GM20000 (cell line): ENCODE measurements at regions not wholly inside any gene's neighbourhood (a gene's known extent, or its start where the extent isn't known, plus 50 kb on each side); places are given as distances from the start of the nearest gene placed in this dataset.

Experiments used
- DNase-seq: peaks from one replicate; pipeline ENCODE4 v3.0.0; 2012; ENCODE audit warnings: low spot score
- CTCF ChIP-seq: IDR thresholded peaks from 2 replicates; pipeline ENCODE4 v1.5.1; 2012; ENCODE audit warnings: mild to moderate bottlenecking, control low read depth; ENCODE audit errors: extremely low read depth, missing control alignments

GRCh38 chr4:138078751-138079520 is 163.2 kb downstream of the SLC7A11 start:
- no peak for DNase-seq
- no peak for TF ChIP-seq CTCF

DNA sequence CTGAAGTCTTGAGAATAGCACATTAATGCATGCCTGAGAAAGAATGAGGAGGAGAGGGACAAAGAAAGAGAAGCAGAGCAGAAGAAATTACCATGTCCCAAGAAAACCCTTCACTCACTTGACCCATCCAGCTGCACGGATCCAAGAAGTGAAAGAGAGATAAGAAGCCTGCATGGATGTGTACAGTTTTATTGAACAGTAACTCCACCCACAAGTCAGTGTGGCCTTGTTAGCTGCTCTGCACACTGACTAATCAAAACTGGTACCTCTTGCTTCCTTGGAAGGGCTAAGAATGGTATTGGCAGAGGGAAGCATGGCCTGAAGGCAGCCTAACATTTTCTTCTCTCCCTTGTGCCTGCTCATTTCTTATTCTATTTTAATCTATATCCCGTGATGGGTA is 163.9 kb downstream of the SLC7A11 start:
- DNase-seq, result no peak
- no peak for TF ChIP-seq CTCF

GRCh38 chr4:138076561-138076960 is 165.6 kb downstream of the SLC7A11 start:
- no peak for DNase-seq
- no peak for TF ChIP-seq CTCF

DNA sequence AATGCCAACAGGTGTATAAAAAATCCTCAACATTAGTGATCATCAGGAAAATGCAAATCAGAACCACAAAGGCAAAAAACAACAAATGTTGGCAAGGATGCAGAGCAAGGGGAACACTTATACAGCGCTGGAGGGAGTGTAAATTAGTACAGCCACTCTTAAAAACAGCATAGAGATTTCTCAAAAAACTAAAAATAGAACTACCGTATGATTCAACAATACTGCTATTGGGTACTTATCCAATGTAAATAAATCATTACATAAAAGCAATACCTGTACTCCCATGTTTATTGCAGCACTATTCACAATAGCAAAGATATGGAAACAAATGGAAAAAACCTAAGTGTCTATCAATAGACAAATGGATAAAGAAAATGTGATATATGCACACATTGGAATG is 171.3 kb downstream of the SLC7A11 start:
- no peak for DNase-seq
- no peak for TF ChIP-seq CTCF

DNA sequence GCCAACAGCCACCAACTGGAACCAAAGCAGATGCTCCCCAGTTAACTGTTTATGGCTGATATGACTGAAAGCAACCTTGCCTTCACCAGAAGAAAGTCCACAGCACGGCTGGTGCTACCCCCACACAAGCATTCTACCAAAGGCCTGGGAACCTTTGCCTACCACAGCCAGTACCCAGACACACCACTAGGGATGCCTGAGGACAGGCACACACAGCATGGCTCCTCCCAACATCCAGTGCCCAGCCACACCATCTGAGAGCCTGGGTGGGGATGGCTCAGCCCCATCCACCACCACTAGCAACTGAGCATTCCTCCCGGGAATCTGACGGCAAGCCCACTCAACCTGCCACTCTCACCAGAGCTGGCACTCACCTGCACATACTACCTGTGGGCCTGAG is 178.6 kb downstream of the SLC7A11 start:
- no peak for DNase-seq
- no peak for TF ChIP-seq CTCF

DNA sequence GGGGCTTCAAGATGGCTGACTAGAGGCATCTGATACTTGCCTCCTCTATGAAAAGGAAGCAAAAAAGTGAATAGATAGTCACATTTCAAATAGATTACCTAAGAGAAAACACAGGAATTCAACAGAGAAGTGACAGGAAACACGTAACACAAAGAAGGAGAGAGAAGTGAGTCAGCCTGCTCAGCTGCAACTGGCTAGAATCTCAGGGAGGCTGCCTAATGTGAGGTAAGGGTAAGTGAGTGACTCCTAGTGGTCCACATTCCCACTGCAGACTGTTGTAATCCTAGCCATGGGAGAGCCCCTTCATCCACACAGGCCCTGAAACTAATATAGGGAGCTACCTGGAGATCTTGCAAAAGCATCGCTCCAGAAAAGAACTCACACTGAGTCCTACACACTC is 179.2 kb downstream of the SLC7A11 start:
- DNase-seq, result no peak

DNA sequence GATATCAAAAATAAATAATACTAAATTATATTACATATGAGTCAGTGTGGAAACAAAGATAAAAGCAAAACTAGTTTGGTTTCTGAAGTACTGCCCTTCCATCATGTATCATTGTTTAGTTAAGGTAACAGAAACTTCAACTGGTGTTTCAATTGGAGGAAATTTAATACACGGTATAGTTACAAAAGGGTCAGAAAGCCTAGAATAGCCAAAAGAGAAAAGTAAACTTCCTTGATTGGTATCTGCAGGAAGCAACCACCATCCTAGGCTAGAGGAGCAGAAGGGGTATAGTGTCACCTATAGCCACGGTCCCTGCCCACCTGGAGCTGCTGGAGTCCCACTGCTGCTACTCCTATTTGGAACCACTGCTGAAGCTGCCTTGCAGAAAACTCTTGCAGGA is 185.6 kb downstream of the SLC7A11 start:
- no peak for DNase-seq
- no peak for TF ChIP-seq CTCF

More for the DNA sequence above, 179.2 kb downstream of the SLC7A11 start:
- TF ChIP-seq CTCF, result no peak
